HCT116 (cell line): ENCODE measurements at regions not wholly inside any gene's neighbourhood (a gene's known extent, or its start where the extent isn't known, plus 50 kb on each side); places are given as distances from the start of the nearest gene placed in this dataset.

Experiments used
- ATAC-seq: fragments of 200-7000 bp; cut with Tn5 transposase; 2 replicates; pipeline ENCODE4 v1.9.1; 2020; ENCODE audit warnings: mild to moderate bottlenecking, moderate library complexity
- BruUV-seq: library from RNA; stranded (reverse); fragments of 400-500 nt; replicated peaks from 2 replicates; lab custom pipeline; 2021; lab: Mats Ljungman, UMichigan
- CTCF ChIA-PET: fragments of 300-600 bp; sonication (Branson Sonifier 250); formaldehyde crosslinking; loops from one replicate; lab custom pipeline; 2021; ENCODE audit warnings: antibody characterized with exemption; lab: Charles Lee
- POLR2A ChIA-PET: fragments of 300-600, 350-600 bp; sonication (Branson Sonifier 250); formaldehyde crosslinking; loops from one replicate; lab custom pipeline; 2021; ENCODE audit warnings: antibody characterized with exemption; lab: Charles Lee
- RAD21 ChIA-PET, 2 experiments: fragments of 300-600 bp; sonication (Branson Sonifier 250); formaldehyde crosslinking; loops; one replicate each; lab custom pipeline; 2023; ENCODE audit warnings: low total read pairs in 2 of 2; ENCODE audit not compliant: uncharacterized antibody in 2 of 2, unreplicated experiment in 2 of 2, low non-redundant PET in 1 of 2; lab: Charles Lee
- DNase-seq: peaks from one replicate; pipeline ENCODE4 v3.0.0-alpha.2; 2010; ENCODE audit warnings: low read depth, low spot score
- H2AFZ ChIP-seq: fragments of 200-600 bp; shearing (Covaris generic), sonication (generic); 2 replicates; pipeline ENCODE4 v1.6.1; 2017; ENCODE audit warnings: low read depth, mixed run types, mixed read lengths, antibody characterized with exemption, low read length; ENCODE audit not compliant: poor library complexity, severe bottlenecking
- H3K27ac ChIP-seq: 2 replicates; pipeline ENCODE4 v1.5.1; 2012; ENCODE audit warnings: low read depth, low read length
- H3K27me3 ChIP-seq: fragments of 200-600 bp; sonication (generic); 2 replicates; pipeline ENCODE4 v1.6.1; 2016; ENCODE audit warnings: mixed run types, low read length, mixed read lengths; ENCODE audit not compliant: insufficient read depth
- H3K36me3 ChIP-seq, 2 experiments: fragments of 200-500 bp in 1 of 2; fragments of 200-600 bp in 1 of 2; sonication (Bioruptor generic) in 1 of 2; sonication (generic) in 1 of 2; 2 replicates each; pipeline versions ENCODE4 v1.5.1 to v1.6.1; 2014 to 2016; ENCODE audit warnings: low read length in 2 of 2, inconsistent platforms in 1 of 2, mixed read lengths in 1 of 2, mixed run types in 1 of 2; ENCODE audit not compliant: insufficient read depth in 2 of 2, control insufficient read depth in 1 of 2
- H3K4me1 ChIP-seq, 2 experiments: fragments of 200-600 bp in 1 of 2; sonication (generic) in 1 of 2; 2 replicates each; pipeline versions ENCODE4 v1.5.1 to v1.6.1; 2012 to 2017; ENCODE audit warnings: low read length in 2 of 2, inconsistent platforms in 1 of 2, mild to moderate bottlenecking in 1 of 2, mixed read lengths in 1 of 2, mixed run types in 1 of 2, moderate library complexity in 1 of 2; ENCODE audit not compliant: insufficient read depth in 2 of 2, control insufficient read depth in 1 of 2
- H3K4me2 ChIP-seq: fragments of 200-600 bp; sonication (generic); 2 replicates; pipeline ENCODE4 v1.6.1; 2017; ENCODE audit warnings: mixed run types, low read length, mixed read lengths
- H3K4me3 ChIP-seq, 2 experiments: fragments of 200-600 bp in 1 of 2; sonication (generic) in 1 of 2; replicated peaks in 1 of 2; 2 replicates each; pipeline ENCODE4 v1.5.1; 2011 to 2016; ENCODE audit warnings: low read length in 2 of 2, control low read depth in 1 of 2, low read depth in 1 of 2, mild to moderate bottlenecking in 1 of 2, mixed read lengths in 1 of 2, mixed run types in 1 of 2
- H3K79me2 ChIP-seq: fragments of 200-600 bp; sonication (generic); 2 replicates; pipeline ENCODE4 v1.6.1; 2017; ENCODE audit warnings: mild to moderate bottlenecking, mixed run types, low read length, moderate library complexity, mixed read lengths; ENCODE audit not compliant: insufficient read depth
- H3K9ac ChIP-seq: fragments of 200-600 bp; sonication (generic); 2 replicates; pipeline ENCODE4 v1.6.1; 2016; ENCODE audit warnings: low read length, mixed read lengths
- H3K9me2 ChIP-seq: fragments of 200-600 bp; sonication (generic), shearing (Covaris generic); 2 replicates; pipeline ENCODE4 v1.6.1; 2017; ENCODE audit warnings: mixed run types, mild to moderate bottlenecking, moderate library complexity; ENCODE audit not compliant: insufficient read depth
- H3K9me3 ChIP-seq, 2 experiments: fragments of 200-500 bp in 1 of 2; fragments of 200-600 bp in 1 of 2; sonication (Bioruptor generic) in 1 of 2; sonication (generic) in 1 of 2; 2 replicates each; pipeline ENCODE4 v1.6.1; 2014 to 2017; ENCODE audit warnings: low read length in 2 of 2, mixed read lengths in 2 of 2, inconsistent platforms in 1 of 2, low read depth in 1 of 2, mild to moderate bottlenecking in 1 of 2, mixed run types in 1 of 2, moderate library complexity in 1 of 2; ENCODE audit not compliant: control insufficient read depth in 1 of 2, insufficient read depth in 1 of 2
- H4K20me1 ChIP-seq: fragments of 200-600 bp; sonication (generic), shearing (Covaris generic); 2 replicates; pipeline ENCODE4 v1.6.1; 2017; ENCODE audit warnings: mixed run types, mild to moderate bottlenecking, moderate library complexity; ENCODE audit not compliant: insufficient read depth
- ATF3 ChIP-seq: IDR thresholded peaks from 2 replicates; pipeline ENCODE4 v1.6.1; 2012
- CEBPB ChIP-seq: IDR thresholded peaks from 2 replicates; pipeline ENCODE4 v1.6.1; 2012; ENCODE audit warnings: low read depth
- CTCF ChIP-seq, 3 experiments: fragments of 200-600 bp in 1 of 3; sonication (generic) in 1 of 3; IDR thresholded peaks in 2 of 3; conservative IDR thresholded peaks in 1 of 3; 2 replicates each; pipeline ENCODE4 v1.5.1; 2012 to 2017; ENCODE audit warnings: low read depth in 2 of 3, low read length in 2 of 3, antibody characterized with exemption in 1 of 3, borderline replicate concordance in 1 of 3, control low read depth in 1 of 3, mild to moderate bottlenecking in 1 of 3, mixed read lengths in 1 of 3, mixed run types in 1 of 3, moderate library complexity in 1 of 3; ENCODE audit not compliant: insufficient read depth in 1 of 3
- ELF1 ChIP-seq: IDR thresholded peaks from 2 replicates; pipeline ENCODE4 v1.6.1; 2012; ENCODE audit warnings: low read depth, borderline replicate concordance
- EZH2phosphoT487 ChIP-seq: fragments of 200-600 bp; IDR thresholded peaks from 2 replicates; pipeline ENCODE4 v1.6.1; 2018; ENCODE audit warnings: antibody characterized with exemption, borderline replicate concordance
- MAX ChIP-seq: IDR thresholded peaks from 2 replicates; pipeline ENCODE4 v1.6.1; 2012
- POLR2AphosphoS5 ChIP-seq: IDR thresholded peaks from 2 replicates; pipeline ENCODE4 v1.6.1; 2011; ENCODE audit warnings: mild to moderate bottlenecking, low read depth, low read length, moderate library complexity
- RAD21 ChIP-seq: IDR thresholded peaks from 2 replicates; pipeline ENCODE4 v1.6.1; 2012; ENCODE audit warnings: low read depth, mild to moderate bottlenecking
- SIN3A ChIP-seq: IDR thresholded peaks from 2 replicates; pipeline ENCODE4 v1.6.1; 2012; ENCODE audit warnings: low read depth
- SP1 ChIP-seq: IDR thresholded peaks from 2 replicates; pipeline ENCODE4 v1.6.1; 2012; ENCODE audit warnings: low read depth
- YY1 ChIP-seq: IDR thresholded peaks from 2 replicates; pipeline ENCODE4 v1.6.1; 2011; ENCODE audit warnings: low read length, low read depth, moderate library complexity, mild to moderate bottlenecking; ENCODE audit not compliant: insufficient replicate concordance; ENCODE audit errors: extremely low read depth
- intact Hi-C: fragments of 100-400 bp; cut with micrococcal nuclease; formaldehyde crosslinking; loops from 2 replicates; pipeline ENCODE4 v1.10.0; 2022

- DNase-seq (no peak), ATAC-seq (no peak)
- Histone ChIP-seq H3K27me3 (no peaks in the 10 kb centered on the region), H2AFZ (no peak overlapping the region), H4K20me1 (no peaks in the 10 kb centered on the region), H3K9me3 (no peaks in the 10 kb centered on the region), H3K36me3 (no peaks in the 10 kb centered on the region), H3K79me2 (no peaks in the 10 kb centered on the region), H3K4me2 (no peak overlapping the region), H3K9me2 (no peaks in the 10 kb centered on the region), H3K9ac (no peak overlapping the region), H3K4me3 (no peak overlapping the region), H3K27ac (no peak overlapping the region), H3K4me1 (no peaks in the 10 kb centered on the region)
- no TSS peak for BruUV-seq
- ChIA-PET CTCF (no interaction called here), POLR2A (no interaction called here), RAD21 (no interaction called here)
- TF ChIP-seq RAD21 (no peak), SP1 (no peak), MAX (no peak), EZH2phosphoT487 (no peak), ELF1 (no peak), ATF3 (no peak), SIN3A (no peak), POLR2AphosphoS5 (no peak), YY1 (no peak), CTCF (IDR thresholded peaks at IDR 0.05 in 2 of 3, conservative IDR thresholded peaks at IDR 0.05 in 1 of 3; ENCODE audit: borderline replicate concordance in 1 of 3, insufficient read depth in 1 of 3, low read depth in 2 of 3, low read length in 2 of 3) (no peak), CEBPB (no peak)
- intact Hi-C loops, result no loop called here
Observed at GRCh38 chr1:24991697-24992096, 61.6 kb upstream of the RUNX3 start.
